NCI-H1105 treated with DMSO at 0.1 percent for 48 hours (cell line): ENCODE measurements at regions not wholly inside any gene's neighbourhood (a gene's known extent, or its start where the extent isn't known, plus 50 kb on each side); places are given as distances from the start of the nearest gene placed in this dataset.
A peak's percentile ranks its signal among the peaks of the same experiment; 100 is the strongest.
"Not testable (repeated sequence)": the region's sequence is repeated elsewhere in the genome, so short reads cannot be mapped to it uniquely, and the experiment has no call there.

Experiments used
- DNase-seq: peaks from one replicate; lab custom pipeline; 2025; lab: John Stamatoyannopoulos, UW

GRCh38 chr18:70781860-70782453 is 493.1 kb downstream of the SOCS6 start:
- peak; percentile 66 for DNase-seq

GRCh38 chr18:70766254-70766653 is 477.4 kb downstream of the SOCS6 start:
- not testable (repeated sequence) for DNase-seq

GRCh38 chr18:70762812-70763211 is 474.0 kb downstream of the SOCS6 start:
- no peak for DNase-seq

- DNase-seq, result no peak
Observed at GRCh38 chr18:70758780-70759179, 469.9 kb downstream of the SOCS6 start.

- no peak for DNase-seq
Observed at GRCh38 chr18:70754486-70754885, 465.6 kb downstream of the SOCS6 start.

- no peak for DNase-seq
Observed at GRCh38 chr18:70732916-70733315, 444.1 kb downstream of the SOCS6 start.

- DNase-seq, result peak; percentile 49
Observed at GRCh38 chr18:70732188-70732587, 443.3 kb downstream of the SOCS6 start.

- DNase-seq, result no peak
Observed at GRCh38 chr18:70720607-70721006, 431.8 kb downstream of the SOCS6 start.

GRCh38 chr18:70709720-70710119 is 420.9 kb downstream of the SOCS6 start:
- DNase-seq, result no peak

- no peak for DNase-seq
Observed at GRCh38 chr18:70709144-70709543, 420.3 kb downstream of the SOCS6 start.

- no peak for DNase-seq
Observed at GRCh38 chr18:70705831-70706416, 417.1 kb downstream of the SOCS6 start.

GRCh38 chr18:70700496-70700895 is 411.7 kb downstream of the SOCS6 start:
- no peak for DNase-seq

- no peak for DNase-seq
Observed at GRCh38 chr18:70698574-70698973, 409.7 kb downstream of the SOCS6 start.

- no peak for DNase-seq
Observed at GRCh38 chr18:70693246-70693645, 404.4 kb downstream of the SOCS6 start.

- not testable (repeated sequence) for DNase-seq
Observed at GRCh38 chr18:70689765-70690164, 400.9 kb downstream of the SOCS6 start.

- DNase-seq, result no peak
Observed at GRCh38 chr18:70688286-70688685, 399.4 kb downstream of the SOCS6 start.

GRCh38 chr18:70684821-70685220 is 396.0 kb downstream of the SOCS6 start:
- DNase-seq, result no peak

- no peak for DNase-seq
Observed at GRCh38 chr18:70683263-70683662, 394.4 kb downstream of the SOCS6 start.

GRCh38 chr18:70674896-70675295 is 386.1 kb downstream of the SOCS6 start:
- no peak for DNase-seq

GRCh38 chr18:70673831-70674230 is 385.0 kb downstream of the SOCS6 start:
- no peak for DNase-seq

- DNase-seq, result no peak
Observed at GRCh38 chr18:70672581-70672980, 383.7 kb downstream of the SOCS6 start.

GRCh38 chr18:70671889-70672565 is 383.2 kb downstream of the SOCS6 start:
- DNase-seq, result no peak

- DNase-seq, result no peak
Observed at GRCh38 chr18:70666936-70667335, 378.1 kb downstream of the SOCS6 start.

- DNase-seq, result no peak
Observed at GRCh38 chr18:70663141-70663540, 374.3 kb downstream of the SOCS6 start.
